HPDE6-E6E7 (cell line): ENCODE measurements at regions not wholly inside any gene's neighbourhood (a gene's known extent, or its start where the extent isn't known, plus 50 kb on each side); places are given as distances from the start of the nearest gene placed in this dataset.

ENCODE experiments used
- DNase-seq: peaks from one replicate; pipeline ENCODE4 v3.0.0; 2011; ENCODE audit warnings: missing footprints; ENCODE audit errors: extremely low spot score

- DNase-seq, result no peak
Observed at GRCh38 chr3:8197384-8197783, 304.2 kb upstream of the LMCD1 start.

- no peak for DNase-seq
Observed at GRCh38 chr3:8198605-8199004, 303.0 kb upstream of the LMCD1 start.

GRCh38 chr3:8200996-8201395, 300.6 kb upstream of the LMCD1 start:
- no peak for DNase-seq

DNA sequence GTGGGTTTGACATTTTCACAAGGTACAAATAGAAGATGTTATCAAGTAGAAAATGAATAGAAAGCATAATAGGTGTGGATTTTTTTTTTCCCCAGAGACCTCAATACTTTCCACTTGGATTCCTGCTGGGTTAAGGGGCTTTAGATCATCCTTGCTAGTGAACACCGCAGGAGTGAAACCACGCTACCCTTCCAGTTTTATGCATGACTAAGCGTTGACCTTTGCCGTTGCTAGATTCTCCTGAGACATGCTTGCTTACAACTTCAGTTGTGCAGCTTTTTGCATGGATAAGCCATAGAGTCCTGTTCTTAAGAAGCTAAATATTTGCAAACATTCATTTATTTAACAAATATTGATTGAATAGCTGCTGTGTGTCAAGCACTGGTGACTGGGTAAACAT, 299.7 kb upstream of the LMCD1 start:
- DNase-seq, result no peak

GRCh38 chr3:8204331-8204730, 297.3 kb upstream of the LMCD1 start:
- DNase-seq, result no peak

DNA sequence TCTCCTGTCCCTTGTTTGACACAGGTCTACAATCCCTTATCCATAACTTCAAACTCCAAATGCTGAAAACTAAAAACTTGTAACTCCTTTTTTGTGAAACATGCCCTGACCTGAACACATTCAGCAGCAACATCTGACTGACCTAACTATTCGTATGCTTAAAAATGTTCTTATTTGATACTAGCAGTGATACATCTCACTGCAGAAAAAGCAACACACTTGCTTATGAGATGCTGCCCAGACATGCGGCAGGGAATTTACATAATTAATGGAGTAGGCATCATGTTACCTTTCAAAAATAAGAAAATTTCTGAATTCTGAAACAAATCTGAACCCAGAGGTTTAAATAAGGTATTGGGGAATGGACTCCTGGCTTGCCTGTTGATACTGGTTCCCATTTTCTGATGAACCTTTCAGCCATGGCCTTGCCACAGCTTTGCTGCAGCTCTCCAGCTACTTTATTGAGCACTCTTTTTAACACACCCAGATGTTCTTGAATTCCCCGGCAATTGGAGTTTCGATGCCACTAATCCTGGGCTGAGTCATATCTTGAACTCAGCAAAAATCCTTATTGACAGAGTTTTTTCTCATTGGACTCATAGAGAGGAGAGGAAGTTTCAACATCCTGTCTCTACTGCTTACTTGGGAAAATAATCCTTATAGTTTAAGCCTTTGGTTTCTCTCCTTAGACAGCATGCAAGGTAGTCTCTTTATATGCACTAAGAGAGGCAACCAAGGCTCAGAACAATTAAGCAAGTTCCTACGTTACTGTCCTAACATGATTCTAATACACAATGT, 296.6 kb upstream of the LMCD1 start:
- DNase-seq, result no peak

DNA sequence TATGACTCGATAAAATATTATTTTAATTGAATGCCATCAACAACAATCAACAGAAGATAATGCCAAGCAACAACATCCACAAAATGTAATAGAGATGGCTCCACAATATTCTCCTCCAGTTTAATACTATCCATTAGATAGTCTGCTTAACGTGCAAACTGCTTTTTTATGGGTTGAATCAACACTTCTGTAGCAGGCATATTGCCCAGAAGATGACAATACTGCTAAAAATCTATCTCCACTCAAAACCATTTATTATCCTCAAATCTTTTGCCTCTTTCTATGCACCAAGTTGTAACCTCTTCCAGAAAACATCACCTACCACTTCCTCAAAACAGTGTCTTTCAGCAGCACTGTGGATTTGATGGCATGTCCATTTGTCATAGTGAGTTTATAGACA, 295.7 kb upstream of the LMCD1 start:
- no peak for DNase-seq

- no peak for DNase-seq
Observed at GRCh38 chr3:8206971-8207617, 294.5 kb upstream of the LMCD1 start.

GRCh38 chr3:8210882-8211341, 290.7 kb upstream of the LMCD1 start:
- no peak for DNase-seq

GRCh38 chr3:8212794-8213193, 288.8 kb upstream of the LMCD1 start:
- no peak for DNase-seq

DNA sequence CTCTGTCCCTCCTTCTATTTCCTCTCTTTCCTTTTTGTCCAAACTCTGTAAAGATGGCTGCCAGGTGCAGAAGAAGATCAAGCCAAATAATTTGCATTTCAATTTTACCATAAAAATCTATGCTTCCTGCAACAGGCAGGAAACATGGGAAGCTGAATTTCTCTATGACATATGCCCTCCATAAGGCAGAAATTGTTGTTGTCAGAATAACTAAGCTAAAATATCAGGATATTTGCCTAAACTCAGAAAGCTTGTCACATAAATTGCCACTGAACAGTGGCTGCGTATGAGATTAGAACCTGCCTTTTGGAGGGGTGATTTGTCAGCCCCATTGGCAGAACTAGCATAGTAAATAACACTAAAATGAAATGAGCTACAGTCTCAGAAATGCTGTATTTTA, 288.3 kb upstream of the LMCD1 start:
- no peak for DNase-seq

DNA sequence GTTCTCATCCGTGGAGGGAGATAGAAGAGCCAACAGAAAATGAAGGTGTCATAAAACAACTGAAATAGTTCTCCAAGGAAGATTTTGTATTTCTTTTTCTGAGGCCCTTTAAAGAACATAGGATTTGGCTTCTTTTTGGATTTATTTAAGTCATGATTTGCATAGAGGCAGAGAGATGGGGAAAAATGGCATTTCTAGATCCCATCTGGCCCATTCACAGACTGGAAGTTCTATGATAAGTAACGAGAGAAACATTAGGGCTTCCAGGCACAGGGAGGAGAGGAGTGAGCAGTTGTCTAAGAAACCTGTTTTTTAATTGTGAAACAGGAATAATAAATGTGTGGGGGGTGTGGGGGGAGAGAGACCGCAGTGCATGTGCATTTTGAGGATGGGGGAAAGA, 285.8 kb upstream of the LMCD1 start:
- DNase-seq, result no peak

GRCh38 chr3:8218353-8218940, 283.2 kb upstream of the LMCD1 start:
- no peak for DNase-seq

DNA sequence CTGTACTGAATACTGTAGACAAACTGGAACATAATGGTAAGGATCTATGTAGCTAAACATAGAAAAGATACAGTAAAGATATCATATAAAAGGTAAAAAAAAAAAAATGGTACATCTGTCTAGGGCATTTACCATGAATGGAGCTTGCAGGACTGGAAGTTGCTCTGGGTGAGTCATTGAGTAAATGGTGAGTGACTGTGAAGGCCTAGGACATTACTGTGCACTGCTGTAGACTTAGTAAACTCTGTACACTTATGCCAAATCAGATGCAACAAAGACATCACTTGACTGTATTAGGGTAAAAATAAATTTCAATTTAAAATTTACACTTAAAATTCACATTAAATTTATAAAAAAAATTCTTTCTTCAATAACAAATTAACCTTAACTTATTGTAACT, 281.3 kb upstream of the LMCD1 start:
- DNase-seq, result no peak

DNA sequence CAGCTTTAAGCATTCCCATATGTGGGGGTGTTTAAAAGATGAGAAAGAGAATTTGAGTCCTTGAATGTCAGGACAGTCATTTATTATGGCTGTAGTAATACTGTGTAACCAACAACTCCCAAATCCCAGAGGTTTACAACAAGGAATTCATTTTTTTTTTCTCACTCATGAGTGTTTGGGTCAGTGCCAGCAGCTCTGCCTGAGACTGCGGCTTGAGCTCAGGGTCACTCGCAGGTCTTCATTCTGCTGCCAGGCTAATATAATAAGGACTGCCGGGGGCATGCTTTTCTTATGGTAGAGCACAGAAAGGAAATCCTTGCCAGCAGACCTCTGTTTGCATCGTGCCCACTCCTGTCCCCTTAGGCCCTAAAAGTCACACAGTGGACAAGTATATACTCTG, 277.9 kb upstream of the LMCD1 start:
- no peak for DNase-seq

- no peak for DNase-seq
Observed at GRCh38 chr3:8224941-8225340, 276.7 kb upstream of the LMCD1 start.

DNA sequence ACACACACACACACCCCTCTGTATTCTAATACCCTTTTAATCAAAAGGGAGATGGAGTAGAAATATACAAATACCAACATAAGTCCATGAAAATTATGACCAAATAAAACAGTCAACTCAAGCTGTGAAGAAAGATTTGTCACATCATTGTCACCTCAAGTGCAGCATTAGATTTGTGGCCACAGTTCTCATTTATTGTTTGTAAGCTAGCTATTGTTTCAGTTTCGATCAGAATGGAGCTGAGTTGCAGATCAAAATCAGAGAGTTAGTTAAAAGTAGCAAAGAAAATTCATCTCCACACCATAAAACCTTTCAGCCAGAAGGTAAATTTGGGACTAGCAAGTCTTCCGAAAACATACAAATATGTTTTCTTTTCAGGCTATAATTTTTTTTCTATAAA, 267.7 kb upstream of the LMCD1 start:
- DNase-seq, result no peak

DNA sequence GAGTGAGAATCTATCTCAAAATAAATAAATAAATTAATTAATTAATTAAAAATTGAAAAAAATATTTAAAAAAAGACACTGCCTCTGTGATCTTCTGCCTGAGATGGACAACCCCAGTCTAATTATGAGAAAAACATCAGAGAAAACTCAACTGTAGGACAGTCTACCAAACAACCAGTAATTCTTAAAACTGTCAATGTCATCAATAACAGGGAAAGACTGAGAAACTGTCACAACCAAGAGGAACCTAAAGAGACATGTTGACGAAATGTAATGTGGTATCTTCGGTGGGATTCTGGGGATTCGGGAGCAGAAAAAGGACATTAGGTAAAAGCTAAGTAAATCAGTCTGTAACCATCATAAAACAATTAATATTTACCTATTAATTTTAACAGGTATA, 265.4 kb upstream of the LMCD1 start:
- DNase-seq, result no peak

- DNase-seq, result no peak
Observed at GRCh38 chr3:8237893-8238292, 263.7 kb upstream of the LMCD1 start.

DNA sequence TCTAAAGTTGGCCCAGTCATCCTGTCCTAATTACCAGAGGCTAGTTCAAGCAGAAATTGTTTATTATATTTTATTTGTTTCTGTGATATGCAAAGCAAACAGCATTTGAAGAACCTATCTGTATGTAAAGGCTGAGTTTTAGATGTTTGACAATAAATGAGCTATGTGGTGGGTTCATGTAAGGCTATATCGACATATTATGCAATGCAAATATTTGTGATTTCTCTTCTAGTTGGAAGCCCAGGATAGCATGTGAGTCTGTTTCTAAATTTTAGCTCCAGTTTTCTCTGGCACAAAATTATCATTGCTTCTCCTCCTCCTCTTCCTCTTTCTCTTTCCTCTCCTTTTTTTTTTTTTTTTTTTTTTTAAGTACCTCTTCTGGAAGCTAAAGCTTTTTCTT, 263.2 kb upstream of the LMCD1 start:
- no peak for DNase-seq

GRCh38 chr3:8239095-8239494, 262.5 kb upstream of the LMCD1 start:
- no peak for DNase-seq

DNA sequence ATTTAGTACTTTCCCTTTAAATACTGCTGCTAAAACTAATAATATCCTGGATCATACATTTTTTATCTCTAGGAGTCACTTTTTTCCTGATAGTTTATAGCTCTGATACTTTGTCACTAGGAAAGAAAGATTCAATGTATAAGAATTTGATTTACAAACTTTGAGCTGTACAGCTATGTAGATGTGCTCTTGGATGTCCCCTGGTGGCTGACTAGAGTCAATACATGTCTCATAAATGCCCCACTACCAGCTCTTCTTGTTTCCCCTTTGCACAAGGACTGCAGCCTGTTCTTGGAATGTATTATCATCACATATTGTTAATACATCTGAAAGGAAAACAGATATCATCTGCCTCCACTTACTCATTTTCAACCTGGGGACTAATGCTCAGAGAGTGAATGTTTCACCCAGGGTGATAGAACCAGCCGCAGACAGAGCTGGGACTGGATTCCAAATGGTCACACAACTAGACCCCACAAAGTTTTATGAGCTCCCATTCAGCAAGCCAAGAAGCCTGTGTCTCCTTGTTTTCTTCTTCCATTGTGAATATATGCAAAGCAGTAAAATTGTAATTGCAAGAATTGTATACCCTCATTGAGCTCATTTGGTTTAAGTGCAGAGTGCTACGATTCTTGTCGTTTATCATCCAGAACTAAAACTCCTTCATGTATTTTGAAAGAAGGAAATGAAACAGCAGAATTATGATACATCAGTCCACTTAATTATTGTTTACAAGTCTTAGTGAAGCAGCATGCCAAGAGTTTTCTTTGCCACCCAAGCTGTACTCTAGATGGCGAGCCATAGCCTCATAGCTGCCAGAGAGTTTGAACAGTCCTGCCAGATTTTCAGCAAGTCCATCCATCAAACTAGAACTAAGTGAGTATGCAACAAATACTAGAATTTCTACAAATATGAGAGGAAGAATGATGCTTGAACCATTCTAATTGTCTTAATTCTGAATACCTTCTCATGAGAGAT, 261.6 kb upstream of the LMCD1 start:
- DNase-seq, result peak; percentile 0
